Prostate gland (tissue), 2 donors: ENCODE measurements at regions not wholly inside any gene's neighbourhood (a gene's known extent, or its start where the extent isn't known, plus 50 kb on each side); places are given as distances from the start of the nearest gene placed in this dataset.

Experiments used
- CTCF ChIP-seq, 4 experiments: fragments of 200-600 bp in 2 of 4; fragments of 450-650 bp in 2 of 4; sonication (generic) in 2 of 4; IDR thresholded peaks; 1 replicate in 3 of 4; 2 replicates in 1 of 4; pipeline ENCODE4 v1.5.1; 2016 to 2019; ENCODE audit warnings: antibody characterized with exemption in 4 of 4, mild to moderate bottlenecking in 2 of 4, moderate library complexity in 2 of 4
- POLR2A ChIP-seq: fragments of 450-650 bp; IDR thresholded peaks from one replicate; pipeline ENCODE4 v1.6.1; 2016; ENCODE audit warnings: antibody characterized with exemption, mild to moderate bottlenecking

GRCh38 chr12:73452672-73453469, 1084.8 kb upstream of the ATXN7L3B start:
- TF ChIP-seq POLR2A (no peak), CTCF (IDR thresholded peaks at IDR 0.05) (no peak)
